Stimulated activated naive CD4-positive, alpha-beta T cell (primary cell): ENCODE measurements at regions not wholly inside any gene's neighbourhood (a gene's known extent, or its start where the extent isn't known, plus 50 kb on each side); places are given as distances from the start of the nearest gene placed in this dataset.
"Not testable (repeated sequence)": the region's sequence is repeated elsewhere in the genome, so short reads cannot be mapped to it uniquely, and the experiment has no call there.

Experiments
- DNase-seq, 6 experiments: peaks; one replicate each; lab custom pipeline; 2025; lab: John Stamatoyannopoulos, UW

GRCh38 chr9:17846948-17847655, 268.2 kb downstream of the SH3GL2 start:
- no peak for DNase-seq

GRCh38 chr9:17847908-17848307, 269.0 kb downstream of the SH3GL2 start:
- no peak for DNase-seq

GRCh38 chr9:17852108-17852507, 273.2 kb downstream of the SH3GL2 start:
- DNase-seq, result no peak

- DNase-seq, result no peak
These were observed 275.6 kb downstream of the SH3GL2 start for GRCh38 chr9:17854487-17854886.

GRCh38 chr9:17856995-17857394, 278.1 kb downstream of the SH3GL2 start:
- no peak for DNase-seq

- no peak for DNase-seq
These were observed 280.4 kb downstream of the SH3GL2 start for GRCh38 chr9:17859228-17859627.

- DNase-seq, result no peak
These were observed 281.1 kb downstream of the SH3GL2 start for GRCh38 chr9:17859987-17860386.

- no peak for DNase-seq
These were observed 283.2 kb downstream of the SH3GL2 start for GRCh38 chr9:17862101-17862500.

GRCh38 chr9:17862629-17863028, 283.8 kb downstream of the SH3GL2 start:
- DNase-seq, result no peak

- peak in 1 of 6 experiments; percentile 0 for DNase-seq
These were observed 284.5 kb downstream of the SH3GL2 start for GRCh38 chr9:17863213-17863883.

GRCh38 chr9:17863924-17864323, 285.1 kb downstream of the SH3GL2 start:
- no peak for DNase-seq

GRCh38 chr9:17864951-17865350, 286.1 kb downstream of the SH3GL2 start:
- DNase-seq, result no peak

- DNase-seq, result no peak
These were observed 287.0 kb downstream of the SH3GL2 start for GRCh38 chr9:17865881-17866280.

- DNase-seq, result no peak
These were observed 291.9 kb downstream of the SH3GL2 start for GRCh38 chr9:17870722-17871121.

GRCh38 chr9:17871213-17871890, 292.5 kb downstream of the SH3GL2 start:
- DNase-seq, result no peak

- no peak for DNase-seq
These were observed 297.0 kb downstream of the SH3GL2 start for GRCh38 chr9:17875886-17876285.

- no peak for DNase-seq
These were observed 297.8 kb downstream of the SH3GL2 start for GRCh38 chr9:17876687-17877086.

GRCh38 chr9:17878810-17879370, 300.0 kb downstream of the SH3GL2 start:
- no peak for DNase-seq

- DNase-seq, result no peak
These were observed 302.5 kb downstream of the SH3GL2 start for GRCh38 chr9:17881371-17881770.

- no peak for DNase-seq
These were observed 304.1 kb downstream of the SH3GL2 start for GRCh38 chr9:17882688-17883594.

GRCh38 chr9:17888066-17888465, 309.2 kb downstream of the SH3GL2 start:
- DNase-seq, result no peak

- not testable (repeated sequence) for DNase-seq
These were observed 310.1 kb downstream of the SH3GL2 start for GRCh38 chr9:17888964-17889363.
